ENCODE measurements at regions not wholly inside any gene's neighbourhood (a gene's known extent, or its start where the extent isn't known, plus 50 kb on each side); places are given as distances from the start of the nearest gene placed in this dataset.

- no TSS peak for BruUV-seq (replicated peaks)
These were observed 191.5 kb upstream of the EPHA6 start for GRCh38 chr3:96622878-96623277.

More at GRCh38 chr3:96622878-96623277, 191.5 kb upstream of the EPHA6 start:
- ChIA-PET CTCF (no interaction called here), POLR2A (no interaction called here)
- H3K36me3 ChIP-seq (ENCODE audit: control insufficient read depth in 2 of 2, extremely low read depth in 1 of 2, insufficient read depth in 2 of 2, low read length in 2 of 2), result no peaks in the 10 kb centered on the region
- FAIRE-seq (no peak), DNase-seq (ENCODE audit: low read depth, low spot score) (no peak)
- intact Hi-C loops (cut with micrococcal nuclease) (no loop called here), dilution Hi-C loops (cut with MboI; ENCODE audit: extremely low pct_ligation_motif_present, low sequenced_read_pairs) (no loop called here)
- no peak overlapping the region for H3K9ac ChIP-seq (replicated peaks; ENCODE audit: extremely low read depth, insufficient read depth, low read length)
- no peaks in the 10 kb centered on the region for H3K79me2 ChIP-seq (ENCODE audit: control insufficient read depth, insufficient read depth, low read length)
- H3K27ac ChIP-seq (ENCODE audit: insufficient read depth, low read depth, low read length), result no peak overlapping the region
- H2AFZ ChIP-seq (ENCODE audit: low read depth, low read length), result no peak overlapping the region
- H3K4me3 ChIP-seq (replicated peaks in 1 of 3; ENCODE audit: insufficient read depth in 1 of 3, low read depth in 1 of 3, low read length in 3 of 3), result no peak overlapping the region
- H3K9me1 ChIP-seq (replicated peaks; ENCODE audit: control insufficient read depth, extremely low read depth, insufficient read depth, low read length), result no peaks in the 10 kb centered on the region
- no peaks in the 10 kb centered on the region for H4K20me1 ChIP-seq (replicated peaks; ENCODE audit: control insufficient read depth, extremely low read depth, insufficient read depth, low read length)
- TF ChIP-seq CTCF (IDR thresholded peaks at IDR 0.05; ENCODE audit: extremely low read depth in 1 of 2, insufficient read depth in 1 of 2, low read depth in 1 of 2, low read length in 2 of 2) (no peak), FOS (IDR thresholded peaks at IDR 0.05; ENCODE audit: borderline replicate concordance, insufficient read depth, low read length) (no peak), JUN (IDR thresholded peaks at IDR 0.05; ENCODE audit: borderline replicate concordance, insufficient read depth, insufficient read length, low read depth) (no peak), EZH2 (IDR thresholded peaks at IDR 0.05; ENCODE audit: borderline replicate concordance, low read depth, low read length, severe bottlenecking) (no peak), GATA2 (IDR thresholded peaks at IDR 0.05; ENCODE audit: insufficient read depth, insufficient read length, low read depth, low read length) (no peak), MYC (IDR thresholded peaks at IDR 0.05; ENCODE audit: low read depth, low read length) (no peak), POLR2AphosphoS5 (IDR thresholded peaks at IDR 0.05; ENCODE audit: insufficient read depth, low read depth, low read length) (no peak), POLR2A (IDR thresholded peaks at IDR 0.05; ENCODE audit: low read depth, low read length) (no peak), MAX (IDR thresholded peaks at IDR 0.05; ENCODE audit: insufficient read depth, insufficient read length) (no peak)
- H3K27me3 ChIP-seq (ENCODE audit: control insufficient read depth in 2 of 2, insufficient read depth in 2 of 2, low read length in 2 of 2), result no peaks in the 10 kb centered on the region
- no peaks in the 10 kb centered on the region for H3K9me3 ChIP-seq (replicated peaks; ENCODE audit: control insufficient read depth, insufficient read depth, low read length)
- no peaks in the 10 kb centered on the region for H3K4me1 ChIP-seq (ENCODE audit: control insufficient read depth, extremely low read depth, insufficient read depth, low read length)
- no peak overlapping the region for H3K4me2 ChIP-seq (ENCODE audit: insufficient read depth, low read length)

Data from endothelial cell of umbilical vein (primary cell).